ENCODE measurements at regions not wholly inside any gene's neighbourhood (a gene's known extent, or its start where the extent isn't known, plus 50 kb on each side); places are given as distances from the start of the nearest gene placed in this dataset.

GRCh38 chr15:29896062-29896461 is 73.8 kb upstream of the TJP1 start:
- Histone ChIP-seq H3K36me3 (ENCODE audit: insufficient read depth, low read length) (no peaks in the 10 kb centered on the region), H3K27me3 (ENCODE audit: insufficient read depth, low read length) (no peaks in the 10 kb centered on the region), H3K79me2 (ENCODE audit: control insufficient read depth, insufficient read depth, low read length, unreplicated experiment) (no peaks in the 10 kb centered on the region), H2AFZ (ENCODE audit: low read length, unreplicated experiment) (no peak overlapping the region), H3K4me1 (ENCODE audit: control insufficient read depth, insufficient read depth, low read length, unreplicated experiment) (no peaks in the 10 kb centered on the region), H3K4me3 (ENCODE audit: low read depth, low read length) (no peak overlapping the region), H3K27ac (ENCODE audit: low read depth, low read length) (no peak overlapping the region)

GRCh38 chr15:29891096-29891457 is 68.8 kb upstream of the TJP1 start:
- Histone ChIP-seq H3K27me3 (ENCODE audit: insufficient read depth, low read length) (no peaks in the 10 kb centered on the region), H3K79me2 (ENCODE audit: control insufficient read depth, insufficient read depth, low read length, unreplicated experiment) (no peaks in the 10 kb centered on the region), H3K4me3 (ENCODE audit: low read depth, low read length) (no peak overlapping the region)

GRCh38 chr15:29890336-29891095 is 68.2 kb upstream of the TJP1 start:
- H3K27ac ChIP-seq (ENCODE audit: low read depth, low read length): no peak overlapping the region
- no peaks in the 10 kb centered on the region for H3K79me2 ChIP-seq (ENCODE audit: control insufficient read depth, insufficient read depth, low read length, unreplicated experiment)

More at GRCh38 chr15:29891096-29891457, 68.8 kb upstream of the TJP1 start:
- no peak overlapping the region for H3K27ac ChIP-seq (ENCODE audit: low read depth, low read length)
- peaks cover 10% of the 10 kb centered on the region for H3K4me1 ChIP-seq (ENCODE audit: control insufficient read depth, insufficient read depth, low read length, unreplicated experiment)
- H2AFZ ChIP-seq (ENCODE audit: low read length, unreplicated experiment): no peak overlapping the region
- H3K36me3 ChIP-seq (ENCODE audit: insufficient read depth, low read length): no peaks in the 10 kb centered on the region

GRCh38 chr15:29889542-29890329 is 67.5 kb upstream of the TJP1 start:
- Histone ChIP-seq H3K79me2 (ENCODE audit: control insufficient read depth, insufficient read depth, low read length, unreplicated experiment) (no peaks in the 10 kb centered on the region), H3K36me3 (ENCODE audit: insufficient read depth, low read length) (no peaks in the 10 kb centered on the region), H3K27ac (ENCODE audit: low read depth, low read length) (no peak overlapping the region), H3K27me3 (ENCODE audit: insufficient read depth, low read length) (no peaks in the 10 kb centered on the region), H3K4me1 (ENCODE audit: control insufficient read depth, insufficient read depth, low read length, unreplicated experiment) (peaks cover 10% of the 10 kb centered on the region), H2AFZ (ENCODE audit: low read length, unreplicated experiment) (no peak overlapping the region), H3K4me3 (ENCODE audit: low read depth, low read length) (no peak overlapping the region)

More at GRCh38 chr15:29890336-29891095, 68.2 kb upstream of the TJP1 start:
- Histone ChIP-seq H3K27me3 (ENCODE audit: insufficient read depth, low read length) (no peaks in the 10 kb centered on the region), H2AFZ (ENCODE audit: low read length, unreplicated experiment) (no peak overlapping the region), H3K4me1 (ENCODE audit: control insufficient read depth, insufficient read depth, low read length, unreplicated experiment) (peaks cover 10% of the 10 kb centered on the region), H3K36me3 (ENCODE audit: insufficient read depth, low read length) (no peaks in the 10 kb centered on the region), H3K4me3 (ENCODE audit: low read depth, low read length) (no peak overlapping the region)

GRCh38 chr15:29888646-29889045 is 66.4 kb upstream of the TJP1 start:
- Histone ChIP-seq H3K27ac (ENCODE audit: low read depth, low read length) (0 out of 2 replicates have a peak overlapping the region, but pooled peaks have one; percentile 16), H3K4me3 (ENCODE audit: low read depth, low read length) (no peak overlapping the region), H3K36me3 (ENCODE audit: insufficient read depth, low read length) (no peaks in the 10 kb centered on the region)

GRCh38 chr15:29887721-29888120 is 65.5 kb upstream of the TJP1 start:
- Histone ChIP-seq H3K79me2 (ENCODE audit: control insufficient read depth, insufficient read depth, low read length, unreplicated experiment) (no peaks in the 10 kb centered on the region), H3K4me3 (ENCODE audit: low read depth, low read length) (no peak overlapping the region), H2AFZ (ENCODE audit: low read length, unreplicated experiment) (no peak overlapping the region), H3K4me1 (ENCODE audit: control insufficient read depth, insufficient read depth, low read length, unreplicated experiment) (peaks cover 10% of the 10 kb centered on the region), H3K27ac (ENCODE audit: low read depth, low read length) (no peak overlapping the region), H3K27me3 (ENCODE audit: insufficient read depth, low read length) (no peaks in the 10 kb centered on the region), H3K36me3 (ENCODE audit: insufficient read depth, low read length) (no peaks in the 10 kb centered on the region)

More at GRCh38 chr15:29888646-29889045, 66.4 kb upstream of the TJP1 start:
- Histone ChIP-seq H3K27me3 (ENCODE audit: insufficient read depth, low read length) (no peaks in the 10 kb centered on the region), H2AFZ (ENCODE audit: low read length, unreplicated experiment) (no peak overlapping the region), H3K79me2 (ENCODE audit: control insufficient read depth, insufficient read depth, low read length, unreplicated experiment) (no peaks in the 10 kb centered on the region), H3K4me1 (ENCODE audit: control insufficient read depth, insufficient read depth, low read length, unreplicated experiment) (peaks cover 10% of the 10 kb centered on the region)

GRCh38 chr15:29885183-29885582 is 62.9 kb upstream of the TJP1 start:
- Histone ChIP-seq H3K4me3 (ENCODE audit: low read depth, low read length) (no peak overlapping the region), H2AFZ (ENCODE audit: low read length, unreplicated experiment) (no peak overlapping the region), H3K36me3 (ENCODE audit: insufficient read depth, low read length) (no peaks in the 10 kb centered on the region), H3K27ac (ENCODE audit: low read depth, low read length) (no peak overlapping the region), H3K27me3 (ENCODE audit: insufficient read depth, low read length) (peaks cover 3% of the 10 kb centered on the region; the same call in 1 of the 2 replicates), H3K79me2 (ENCODE audit: control insufficient read depth, insufficient read depth, low read length, unreplicated experiment) (no peaks in the 10 kb centered on the region), H3K4me1 (ENCODE audit: control insufficient read depth, insufficient read depth, low read length, unreplicated experiment) (peaks cover 10% of the 10 kb centered on the region)

- Histone ChIP-seq H3K79me2 (ENCODE audit: control insufficient read depth, insufficient read depth, low read length, unreplicated experiment) (no peaks in the 10 kb centered on the region), H3K36me3 (ENCODE audit: insufficient read depth, low read length) (no peaks in the 10 kb centered on the region), H2AFZ (ENCODE audit: low read length, unreplicated experiment) (no peak overlapping the region), H3K27ac (ENCODE audit: low read depth, low read length) (no peak overlapping the region), H3K4me3 (ENCODE audit: low read depth, low read length) (no peak overlapping the region), H3K4me1 (ENCODE audit: control insufficient read depth, insufficient read depth, low read length, unreplicated experiment) (no peaks in the 10 kb centered on the region), H3K27me3 (ENCODE audit: insufficient read depth, low read length) (peaks cover 3% of the 10 kb centered on the region; the same call in 1 of the 2 replicates)
These were observed 60.9 kb upstream of the TJP1 start for GRCh38 chr15:29883126-29883525.

GRCh38 chr15:29880886-29881285 is 58.6 kb upstream of the TJP1 start:
- H3K27me3 ChIP-seq (ENCODE audit: insufficient read depth, low read length): peaks cover 3% of the 10 kb centered on the region; the same call in 1 of the 2 replicates
- H3K27ac ChIP-seq (ENCODE audit: low read depth, low read length): no peak overlapping the region
- H3K36me3 ChIP-seq (ENCODE audit: insufficient read depth, low read length): no peaks in the 10 kb centered on the region
- no peaks in the 10 kb centered on the region for H3K79me2 ChIP-seq (ENCODE audit: control insufficient read depth, insufficient read depth, low read length, unreplicated experiment)
- H3K4me1 ChIP-seq (ENCODE audit: control insufficient read depth, insufficient read depth, low read length, unreplicated experiment): no peaks in the 10 kb centered on the region
- H3K4me3 ChIP-seq (ENCODE audit: low read depth, low read length): no peak overlapping the region
- H2AFZ ChIP-seq (ENCODE audit: low read length, unreplicated experiment): no peak overlapping the region

GRCh38 chr15:29880341-29880740 is 58.1 kb upstream of the TJP1 start:
- H3K36me3 ChIP-seq (ENCODE audit: insufficient read depth, low read length): no peaks in the 10 kb centered on the region
- peaks cover 3% of the 10 kb centered on the region; the same call in 1 of the 2 replicates for H3K27me3 ChIP-seq (ENCODE audit: insufficient read depth, low read length)
- H2AFZ ChIP-seq (ENCODE audit: low read length, unreplicated experiment): no peak overlapping the region
- H3K4me3 ChIP-seq (ENCODE audit: low read depth, low read length): no peak overlapping the region
- H3K4me1 ChIP-seq (ENCODE audit: control insufficient read depth, insufficient read depth, low read length, unreplicated experiment): no peaks in the 10 kb centered on the region
- H3K27ac ChIP-seq (ENCODE audit: low read depth, low read length): no peak overlapping the region
- no peaks in the 10 kb centered on the region for H3K79me2 ChIP-seq (ENCODE audit: control insufficient read depth, insufficient read depth, low read length, unreplicated experiment)
